ENCODE measurements at regions not wholly inside any gene's neighbourhood (a gene's known extent, or its start where the extent isn't known, plus 50 kb on each side); places are given as distances from the start of the nearest gene placed in this dataset.

- no peak for TF ChIP-seq CTCF (IDR thresholded peaks at IDR 0.05; ENCODE audit: low read depth, low read length)
- H3K4me3 ChIP-seq (ENCODE audit: low read depth, low read length), result no peak overlapping the region
Measured at GRCh38 chr7:41244246-41244645, 458.6 kb downstream of the INHBA start.

- no peak overlapping the region for H3K4me3 ChIP-seq (ENCODE audit: low read depth, low read length)
- no peak for TF ChIP-seq CTCF (IDR thresholded peaks at IDR 0.05; ENCODE audit: low read depth, low read length)
Measured at GRCh38 chr7:41241641-41242040, 461.2 kb downstream of the INHBA start.

- H3K4me3 ChIP-seq (ENCODE audit: low read depth, low read length), result no peak overlapping the region
- no peak for TF ChIP-seq CTCF (IDR thresholded peaks at IDR 0.05; ENCODE audit: low read depth, low read length)
Measured at GRCh38 chr7:41239596-41239995, 463.3 kb downstream of the INHBA start.

GRCh38 chr7:41238851-41239331 lies 464.0 kb downstream of the INHBA start:
- TF ChIP-seq CTCF (IDR thresholded peaks at IDR 0.05; ENCODE audit: low read depth, low read length), result no peak

GRCh38 chr7:41237956-41238355 lies 464.9 kb downstream of the INHBA start:
- no peak overlapping the region for H3K4me3 ChIP-seq (ENCODE audit: low read depth, low read length)
- TF ChIP-seq CTCF (IDR thresholded peaks at IDR 0.05; ENCODE audit: low read depth, low read length), result no peak

More at GRCh38 chr7:41238851-41239331, 464.0 kb downstream of the INHBA start:
- no peak overlapping the region for H3K4me3 ChIP-seq (ENCODE audit: low read depth, low read length)

- no peak overlapping the region for H3K4me3 ChIP-seq (ENCODE audit: low read depth, low read length)
- no peak for TF ChIP-seq CTCF (IDR thresholded peaks at IDR 0.05; ENCODE audit: low read depth, low read length)
Measured at GRCh38 chr7:41232086-41232485, 470.8 kb downstream of the INHBA start.

- no peak for TF ChIP-seq CTCF (IDR thresholded peaks at IDR 0.05; ENCODE audit: low read depth, low read length)
Measured at GRCh38 chr7:41224063-41224763, 478.7 kb downstream of the INHBA start.

More at GRCh38 chr7:41224063-41224763, 478.7 kb downstream of the INHBA start:
- H3K4me3 ChIP-seq (ENCODE audit: low read depth, low read length), result no peak overlapping the region

All from WI38 (cell line).